ENCODE measurements at regions not wholly inside any gene's neighbourhood (a gene's known extent, or its start where the extent isn't known, plus 50 kb on each side); places are given as distances from the start of the nearest gene placed in this dataset.

GRCh38 chr2:192286093-192286701 is 91.5 kb upstream of the TMEFF2 start:
- no peaks in the 10 kb centered on the region for H3K9me3 ChIP-seq (ENCODE audit: control insufficient read depth in 1 of 2, insufficient read depth in 1 of 2, low read depth in 1 of 2, low read length in 2 of 2)
- DNase-seq (ENCODE audit: low read depth, low spot score) (peak; percentile 31), ATAC-seq (peak; percentile 70)
- intact Hi-C loops (cut with micrococcal nuclease) = loop anchor here (1.0 to 5.0 kb wide), 3 partner anchors 94 to 729 kb away; partner anchors contain the start of gene TMEFF2
- H4K20me1 ChIP-seq (ENCODE audit: insufficient read depth) = no peaks in the 10 kb centered on the region
- no peak overlapping the region for H2AFZ ChIP-seq (ENCODE audit: low read depth, low read length, poor library complexity, severe bottlenecking)
- ChIA-PET CTCF (interaction anchor here (1.2 to 1.3 kb wide), 2 partner anchors 474 to 747 kb away, joined by 3 to 9 read pairs; no protein-coding TSS in a partner anchor), RAD21 (ENCODE audit: low non-redundant PET in 1 of 2, low total read pairs in 2 of 2, uncharacterized antibody in 2 of 2, unreplicated experiment in 2 of 2) (no interaction called here), POLR2A (no interaction called here)
- no peak overlapping the region for H3K9ac ChIP-seq (ENCODE audit: low read length)
- H3K79me2 ChIP-seq (ENCODE audit: insufficient read depth, low read length) = no peaks in the 10 kb centered on the region
- H3K27me3 ChIP-seq (ENCODE audit: insufficient read depth, low read length) = no peaks in the 10 kb centered on the region
- peak; percentile 71 for TF ChIP-seq RAD21 (IDR thresholded peaks at IDR 0.05; ENCODE audit: low read depth)
- peak; percentile 26 to 64 (median 52); a peak in 5 of 6 replicates for TF ChIP-seq CTCF (IDR thresholded peaks at IDR 0.05 in 2 of 3, conservative IDR thresholded peaks at IDR 0.05 in 1 of 3; ENCODE audit: borderline replicate concordance in 1 of 3, insufficient read depth in 1 of 3, low read depth in 2 of 3, low read length in 2 of 3)
- no peak for TF ChIP-seq EGR1 (IDR thresholded peaks at IDR 0.05; ENCODE audit: low read depth)
- H3K36me3 ChIP-seq (ENCODE audit: control insufficient read depth in 1 of 2, insufficient read depth in 2 of 2, low read length in 2 of 2) = no peaks in the 10 kb centered on the region
- no peak overlapping the region for H3K27ac ChIP-seq (ENCODE audit: low read depth, low read length)
- no peaks in the 10 kb centered on the region for H3K4me1 ChIP-seq (ENCODE audit: control insufficient read depth in 1 of 2, insufficient read depth in 2 of 2, low read length in 2 of 2)
- H3K4me2 ChIP-seq (ENCODE audit: low read length) = no peak overlapping the region
- H3K9me2 ChIP-seq (ENCODE audit: insufficient read depth) = no peaks in the 10 kb centered on the region
- BruUV-seq (replicated peaks) = no TSS peak
- H3K4me3 ChIP-seq (replicated peaks in 1 of 2; ENCODE audit: low read depth in 1 of 2, low read length in 2 of 2) = no peak overlapping the region

GRCh38 chr2:192283450-192283849 is 88.7 kb upstream of the TMEFF2 start:
- intact Hi-C loops (cut with micrococcal nuclease) = no loop called here
- no TSS peak for BruUV-seq (replicated peaks)
- RAD21 ChIA-PET (ENCODE audit: low non-redundant PET in 1 of 2, low total read pairs in 2 of 2, uncharacterized antibody in 2 of 2, unreplicated experiment in 2 of 2) = no interaction called here
- no peak for TF ChIP-seq ATF3 (IDR thresholded peaks at IDR 0.05)
- TF ChIP-seq FOSL1 (IDR thresholded peaks at IDR 0.05; ENCODE audit: low read depth) = no peak
- no peak for TF ChIP-seq ZFX (IDR thresholded peaks at IDR 0.05)
- no peak for TF ChIP-seq CEBPB (IDR thresholded peaks at IDR 0.05; ENCODE audit: low read depth)
- TF ChIP-seq REST (IDR thresholded peaks at IDR 0.05; ENCODE audit: low read depth) = no peak
- no peak for TF ChIP-seq ELF1 (IDR thresholded peaks at IDR 0.05; ENCODE audit: borderline replicate concordance, low read depth)
- TF ChIP-seq YY1 (IDR thresholded peaks at IDR 0.05; ENCODE audit: extremely low read depth, insufficient replicate concordance, low read depth, low read length) = no peak
- TF ChIP-seq ZNF274 (IDR thresholded peaks at IDR 0.05; ENCODE audit: low read depth, low read length) = no peak
- no peak for TF ChIP-seq MAX (IDR thresholded peaks at IDR 0.05)
- TF ChIP-seq SRF (IDR thresholded peaks at IDR 0.05; ENCODE audit: low read depth) = no peak

More at GRCh38 chr2:192283450-192283849, 88.7 kb upstream of the TMEFF2 start:
- Histone ChIP-seq H3K9me3 (ENCODE audit: control insufficient read depth in 1 of 2, insufficient read depth in 1 of 2, low read depth in 1 of 2, low read length in 2 of 2) (no peaks in the 10 kb centered on the region), H2AFZ (ENCODE audit: low read depth, low read length, poor library complexity, severe bottlenecking) (no peak overlapping the region), H3K4me1 (ENCODE audit: control insufficient read depth in 1 of 2, insufficient read depth in 2 of 2, low read length in 2 of 2) (no peaks in the 10 kb centered on the region), H3K27me3 (ENCODE audit: insufficient read depth, low read length) (no peaks in the 10 kb centered on the region), H3K4me2 (ENCODE audit: low read length) (no peak overlapping the region), H3K4me3 (replicated peaks in 1 of 2; ENCODE audit: low read depth in 1 of 2, low read length in 2 of 2) (no peak overlapping the region), H3K9ac (ENCODE audit: low read length) (no peak overlapping the region), H3K36me3 (ENCODE audit: control insufficient read depth in 1 of 2, insufficient read depth in 2 of 2, low read length in 2 of 2) (no peaks in the 10 kb centered on the region), H3K27ac (ENCODE audit: low read depth, low read length) (no peak overlapping the region), H3K79me2 (ENCODE audit: insufficient read depth, low read length) (no peaks in the 10 kb centered on the region), H4K20me1 (ENCODE audit: insufficient read depth) (no peaks in the 10 kb centered on the region), H3K9me2 (ENCODE audit: insufficient read depth) (no peaks in the 10 kb centered on the region)
- DNase-seq (ENCODE audit: low read depth, low spot score) (no peak), ATAC-seq (no peak)
- CTCF ChIA-PET = no interaction called here
- POLR2A ChIA-PET = no interaction called here

All from HCT116 (cell line).